Kidney epithelial cell (primary cell): ENCODE measurements at regions not wholly inside any gene's neighbourhood (a gene's known extent, or its start where the extent isn't known, plus 50 kb on each side); places are given as distances from the start of the nearest gene placed in this dataset.
A peak's percentile ranks its signal among the peaks of the same experiment; 100 is the strongest.
"Not testable (repeated sequence)": the region's sequence is repeated elsewhere in the genome, so short reads cannot be mapped to it uniquely, and the experiment has no call there.

ENCODE experiments used
- DNase-seq: peaks from one replicate; pipeline ENCODE4 v3.0.0-alpha.2; 2010; ENCODE audit warnings: low read depth
- H3K27me3 ChIP-seq: 2 replicates; pipeline ENCODE4 v1.6.0; 2011; ENCODE audit warnings: low read length; ENCODE audit not compliant: control insufficient read depth, insufficient read depth
- H3K36me3 ChIP-seq: 2 replicates; pipeline ENCODE4 v1.5.1; 2011; ENCODE audit warnings: low read length; ENCODE audit not compliant: control insufficient read depth, insufficient read depth
- H3K4me3 ChIP-seq: 2 replicates; pipeline ENCODE4 v1.5.1; 2011; ENCODE audit warnings: low read depth, mild to moderate bottlenecking, control low read depth, low read length
- CTCF ChIP-seq: IDR thresholded peaks from 2 replicates; pipeline ENCODE4 v1.5.1; 2011; ENCODE audit warnings: mild to moderate bottlenecking, moderate library complexity, low read length, control low read depth, inconsistent platforms; ENCODE audit not compliant: insufficient read depth, poor library complexity, severe bottlenecking

DNA sequence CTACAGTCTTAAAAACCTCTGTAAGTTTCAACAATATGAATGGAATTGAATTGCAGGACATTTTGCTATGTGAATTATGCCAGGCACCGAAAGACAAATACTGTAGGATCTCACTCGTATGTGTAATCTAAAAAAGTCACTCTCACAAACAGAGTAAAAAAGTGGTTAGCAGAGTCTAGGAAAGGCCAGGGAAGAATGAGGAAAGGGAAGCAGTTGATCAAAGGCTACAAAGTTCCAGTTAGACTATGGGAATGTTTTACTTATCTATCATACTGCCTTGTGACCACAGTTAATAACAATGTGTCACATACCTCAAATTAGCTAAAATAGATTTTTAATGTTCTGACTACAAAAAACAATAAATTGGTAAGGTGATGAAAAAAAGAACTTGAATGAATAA lies 565.4 kb upstream of the BRINP3 start:
- TF ChIP-seq CTCF: no peak
- Histone ChIP-seq H3K4me3 (no peak overlapping the region), H3K36me3 (no peaks in the 10 kb centered on the region), H3K27me3 (no peaks in the 10 kb centered on the region)
- peak; percentile 14 for DNase-seq

DNA sequence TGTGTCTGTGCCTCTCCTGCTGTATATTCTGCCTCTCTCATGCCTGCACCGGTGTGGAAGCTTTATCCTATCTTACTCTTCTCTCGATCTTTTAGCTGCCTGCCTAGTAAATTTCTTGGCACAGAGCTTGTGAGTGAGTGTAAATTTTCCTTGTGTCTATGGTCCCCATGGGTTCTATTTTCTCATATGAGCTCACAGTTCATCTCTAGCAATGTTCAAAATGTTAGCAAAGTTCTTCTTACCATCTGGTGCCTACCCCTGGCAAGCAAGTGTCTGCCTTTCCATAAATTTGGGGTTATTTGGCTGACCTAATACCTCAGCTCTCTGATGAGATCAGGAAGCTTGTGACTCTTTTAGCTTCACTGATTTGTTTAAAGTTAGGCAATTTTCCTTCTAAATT lies 572.1 kb upstream of the BRINP3 start:
- Histone ChIP-seq H3K36me3 (no peaks in the 10 kb centered on the region), H3K4me3 (no peak overlapping the region), H3K27me3 (no peaks in the 10 kb centered on the region)
- no peak for DNase-seq
- TF ChIP-seq CTCF: no peak

DNA sequence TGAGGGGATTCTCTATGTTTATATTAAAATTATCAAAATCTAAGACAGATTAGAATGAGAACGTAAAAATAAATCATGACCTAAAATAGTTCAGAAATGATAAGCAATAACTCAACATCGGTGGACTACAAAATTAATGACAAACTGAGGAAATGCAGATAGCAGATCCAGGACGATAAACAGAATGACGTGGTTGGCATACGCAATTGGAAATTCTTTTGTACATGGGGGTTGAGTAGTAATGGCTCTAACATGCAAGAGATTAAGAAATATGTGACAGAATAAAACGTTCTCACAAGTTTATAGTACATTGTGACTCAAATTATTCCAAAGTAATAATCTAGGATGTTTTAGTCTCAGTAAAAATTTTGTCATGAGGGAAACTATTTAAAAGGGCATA lies 575.2 kb upstream of the BRINP3 start:
- no peak overlapping the region for H3K4me3 ChIP-seq
- no peaks in the 10 kb centered on the region for H3K36me3 ChIP-seq
- no peaks in the 10 kb centered on the region for H3K27me3 ChIP-seq
- no peak for TF ChIP-seq CTCF
- DNase-seq: no peak

- no peaks in the 10 kb centered on the region for H3K36me3 ChIP-seq
- H3K27me3 ChIP-seq: no peaks in the 10 kb centered on the region
- H3K4me3 ChIP-seq: no peak overlapping the region
- TF ChIP-seq CTCF: no peak
- no peak for DNase-seq
Measured at GRCh38 chr1:191065346-191065745, 587.7 kb upstream of the BRINP3 start.

- Histone ChIP-seq H3K4me3 (no peak overlapping the region), H3K36me3 (no peaks in the 10 kb centered on the region), H3K27me3 (no peaks in the 10 kb centered on the region)
- no peak for TF ChIP-seq CTCF
- DNase-seq: no peak
Measured at GRCh38 chr1:191065771-191066170, 588.1 kb upstream of the BRINP3 start.

DNA sequence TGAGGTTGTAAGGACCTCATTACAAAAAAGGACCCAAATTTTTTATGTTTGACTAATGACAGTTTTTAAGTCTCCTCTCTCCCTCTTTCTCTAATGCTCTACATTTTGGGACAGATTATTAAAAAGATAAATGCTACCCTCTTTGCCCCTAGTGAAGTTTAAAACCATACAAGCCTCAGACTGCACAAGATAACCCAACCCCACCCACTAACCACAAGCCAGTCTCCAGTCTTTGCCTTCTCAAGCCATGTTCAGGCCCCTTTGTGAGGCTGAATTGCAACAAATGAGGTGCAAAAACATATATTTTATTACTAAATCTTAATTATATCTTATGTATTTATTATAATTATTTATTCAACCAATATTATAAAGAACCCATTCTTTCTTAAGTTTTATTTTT lies 597.2 kb upstream of the BRINP3 start:
- no peak overlapping the region for H3K4me3 ChIP-seq
- no peak for DNase-seq
- no peak for TF ChIP-seq CTCF

DNA sequence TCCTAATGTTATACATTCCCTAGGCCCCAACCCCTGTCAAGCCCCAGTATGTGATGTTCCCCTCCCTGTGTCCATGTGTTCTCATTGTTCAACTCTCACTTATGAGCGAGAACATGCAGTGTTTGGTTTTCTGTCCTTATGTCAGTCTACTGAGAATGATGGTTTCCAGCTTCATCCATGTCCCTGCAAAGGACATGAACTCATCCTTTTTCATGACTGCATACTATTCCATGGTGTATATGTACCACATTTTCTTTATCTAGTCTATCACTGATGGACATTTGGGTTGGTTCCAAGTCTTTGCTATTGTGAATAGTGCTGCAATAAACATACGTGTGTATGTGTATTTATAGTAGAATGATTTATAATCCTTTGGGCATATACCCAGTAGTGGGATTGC lies 605.4 kb upstream of the BRINP3 start:
- not testable (repeated sequence) for DNase-seq, H3K27me3 ChIP-seq, H3K36me3 ChIP-seq, H3K4me3 ChIP-seq

More for the DNA sequence above, 597.2 kb upstream of the BRINP3 start:
- no peaks in the 10 kb centered on the region for H3K36me3 ChIP-seq
- H3K27me3 ChIP-seq: no peaks in the 10 kb centered on the region
